Aorta (tissue), 5 donors: ENCODE measurements at regions not wholly inside any gene's neighbourhood (a gene's known extent, or its start where the extent isn't known, plus 50 kb on each side); places are given as distances from the start of the nearest gene placed in this dataset.

Experiments
- ATAC-seq: fragments of 200-7000 bp; cut with Tn5 transposase; one replicate; pipeline ENCODE4 v1.9.1; 2022; ENCODE audit warnings: moderate library complexity; ENCODE audit not compliant: low FRiP score
- DNase-seq, 2 donors: peaks; one replicate each; pipeline ENCODE4 v3.0.0-alpha.2; 2020
- H3K27ac ChIP-seq, 2 donors: one replicate each; pipeline ENCODE4 v1.5.1; 2013; ENCODE audit warnings: low read length in 2 of 2, mild to moderate bottlenecking in 2 of 2, moderate library complexity in 2 of 2, control low read depth in 1 of 2, inconsistent platforms in 1 of 2, low read depth in 1 of 2
- H3K27me3 ChIP-seq, 2 donors: one replicate each; pipeline ENCODE4 v1.6.1; 2013; ENCODE audit warnings: control low read depth in 1 of 2, low read length in 1 of 2, mild to moderate bottlenecking in 1 of 2, moderate library complexity in 1 of 2; ENCODE audit not compliant: insufficient read depth in 2 of 2, control insufficient read depth in 1 of 2
- H3K36me3 ChIP-seq, 2 donors: one replicate each; pipeline ENCODE4 v1.6.1; 2013; ENCODE audit warnings: control low read depth in 1 of 2, low read length in 1 of 2, mild to moderate bottlenecking in 1 of 2; ENCODE audit not compliant: insufficient read depth in 2 of 2, control insufficient read depth in 1 of 2
- H3K4me1 ChIP-seq, 2 donors: one replicate each; pipeline ENCODE4 v1.6.1; 2013; ENCODE audit warnings: low read length in 2 of 2, control low read depth in 1 of 2, mild to moderate bottlenecking in 1 of 2, moderate library complexity in 1 of 2; ENCODE audit not compliant: insufficient read depth in 2 of 2, control insufficient read depth in 1 of 2
- H3K4me3 ChIP-seq, 2 donors: one replicate each; pipeline ENCODE4 v1.5.1; 2013; ENCODE audit warnings: low read length in 2 of 2, control low read depth in 1 of 2, mild to moderate bottlenecking in 1 of 2
- H3K9me3 ChIP-seq: one replicate; pipeline ENCODE4 v1.6.1; 2013; ENCODE audit warnings: mild to moderate bottlenecking, low read length; ENCODE audit not compliant: control insufficient read depth
- WGBS, 2 donors: extraction: QIAGEN DNeasy Blood & Tissue Kit; methylation state at CpG; one replicate each; pipeline ENCODE4 v1.1.7; 2013; 5-methylcytosine and 5-hydroxymethylcytosine counted together
- intact Hi-C, 2 donors: fragments of 100-400 bp; cut with DNase I; formaldehyde crosslinking; loops; one replicate each; pipeline versions ENCODE4 v1.14.2 to v1.15.0; 2022
- donor health status: healthy with polysubstance abuse.
- donor health status: Bipolar disorder and iron deficiency.
- donor health status: DM: no; HTN: no; CAD: no.
- donor health status: DM: no; HTN: no; CAD: no.
- donor health status: DM: yes; HTN: yes; CAD: no.

- no peaks in the 10 kb centered on the region for H3K27me3 ChIP-seq
- ATAC-seq (no peak), DNase-seq (no peak)
- no peak overlapping the region for H3K4me3 ChIP-seq
- no peak overlapping the region for H3K27ac ChIP-seq
- H3K4me1 ChIP-seq, result no peaks in the 10 kb centered on the region
- H3K36me3 ChIP-seq, result no peaks in the 10 kb centered on the region
- 54 to 63% methylated on average over 1 of the region's 1 CpG for WGBS, 2 donors
- intact Hi-C loops, result no loop called here
- H3K9me3 ChIP-seq, result no peaks in the 10 kb centered on the region
Measured at GRCh38 chr13:34822650-34823049, 119.4 kb upstream of the NBEA start.

DNA sequence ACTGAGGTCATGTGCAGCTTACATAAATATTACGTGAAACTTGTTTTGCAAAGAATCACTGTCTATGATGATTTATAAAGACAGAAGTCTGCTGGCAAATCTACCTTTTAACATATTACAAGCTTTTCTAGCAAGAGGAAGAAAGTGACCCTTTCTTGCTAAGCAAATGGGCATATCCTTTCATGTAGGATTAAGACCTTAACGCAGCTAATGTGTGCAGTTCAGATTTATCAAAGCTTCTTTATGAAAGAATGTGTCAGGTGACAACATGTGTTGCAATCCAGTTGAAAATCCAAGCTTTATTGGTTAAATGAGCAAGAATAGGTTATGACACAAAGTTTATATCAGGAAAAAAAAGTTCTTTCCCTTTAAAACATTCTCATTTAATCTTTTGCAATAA, 115.6 kb upstream of the NBEA start:
- peaks cover 0 to 1% of the 10 kb centered on the region in 2 donors for H3K4me1 ChIP-seq
- ATAC-seq (no peak), DNase-seq (no peak)
- no peaks in the 10 kb centered on the region for H3K9me3 ChIP-seq
- no peaks in the 10 kb centered on the region for H3K36me3 ChIP-seq
- no peaks in the 10 kb centered on the region for H3K27me3 ChIP-seq
- no peak overlapping the region for H3K27ac ChIP-seq
- H3K4me3 ChIP-seq, result no peak overlapping the region
- intact Hi-C loops, result no loop called here
- 43 to 53% methylated on average over 2 of the region's 2 CpGs for WGBS, 2 donors

DNA sequence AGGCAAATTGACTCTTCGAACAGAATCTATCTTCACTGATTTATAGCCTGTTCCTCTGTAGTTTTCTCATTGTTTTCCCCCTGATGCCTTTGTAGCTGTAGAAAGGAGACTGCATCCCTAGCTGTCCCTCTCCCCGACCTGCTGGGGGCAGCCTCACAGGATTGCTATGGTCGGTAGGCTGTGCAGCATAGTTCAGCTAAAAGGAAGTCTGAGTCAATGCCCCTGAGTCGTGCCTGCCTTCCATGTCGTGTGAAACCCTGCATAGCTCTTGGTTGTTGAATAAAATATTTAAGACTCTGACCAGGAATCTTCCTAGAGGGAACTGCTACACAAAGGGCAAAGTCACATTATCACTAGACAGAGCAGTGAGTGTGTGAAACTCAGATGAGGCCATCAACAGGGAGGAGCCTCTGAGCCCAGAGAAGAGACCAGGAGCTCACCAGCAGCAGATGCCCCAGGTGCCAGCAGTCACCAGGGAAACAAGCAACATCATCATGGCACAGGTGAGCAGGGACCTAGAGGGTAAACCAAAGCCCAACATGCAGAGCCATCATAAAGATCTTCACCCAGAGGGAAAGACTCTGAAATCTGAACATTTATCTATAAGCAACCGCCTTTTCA, 108.4 kb upstream of the NBEA start:
- DNase-seq (no peak), ATAC-seq (no peak)
- no peak overlapping the region for H3K4me3 ChIP-seq
- intact Hi-C loops, result no loop called here
- H3K4me1 ChIP-seq, result no peaks in the 10 kb centered on the region
- no peaks in the 10 kb centered on the region for H3K27me3 ChIP-seq
- no peaks in the 10 kb centered on the region for H3K9me3 ChIP-seq
- H3K27ac ChIP-seq, result no peak overlapping the region
- 24 to 30% methylated on average over 6 of the region's 6 CpGs for WGBS, 2 donors
- H3K36me3 ChIP-seq, result no peaks in the 10 kb centered on the region

GRCh38 chr13:34842466-34842865, 99.6 kb upstream of the NBEA start:
- H3K9me3 ChIP-seq, result no peaks in the 10 kb centered on the region
- ATAC-seq (no peak), DNase-seq (no peak)
- 81 to 88% methylated on average over 3 of the region's 3 CpGs for WGBS, 2 donors
- H3K27me3 ChIP-seq, result no peaks in the 10 kb centered on the region
- no peaks in the 10 kb centered on the region for H3K4me1 ChIP-seq
- H3K4me3 ChIP-seq, result no peak overlapping the region
- intact Hi-C loops, result no loop called here
- no peak overlapping the region for H3K27ac ChIP-seq
- no peaks in the 10 kb centered on the region for H3K36me3 ChIP-seq

DNA sequence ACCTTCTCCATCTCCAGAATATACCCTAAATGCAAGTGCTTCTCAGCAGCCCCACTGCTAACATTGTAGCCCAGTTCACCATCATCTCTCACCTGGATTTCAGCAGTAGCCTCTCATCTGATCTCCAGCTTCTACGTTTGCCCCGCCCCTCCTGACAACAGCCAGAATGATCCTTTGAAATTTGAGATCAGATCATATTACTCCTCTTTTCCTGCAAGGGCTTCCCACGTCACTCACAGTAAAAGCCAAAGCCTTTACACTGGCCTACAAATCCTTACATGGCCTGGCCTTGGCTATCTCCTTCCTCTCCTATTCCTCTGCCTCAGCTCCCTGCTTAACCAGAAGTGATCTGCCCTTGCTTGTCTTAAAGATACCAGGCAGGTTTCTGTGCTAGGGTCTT, 94.3 kb upstream of the NBEA start:
- Histone ChIP-seq H3K4me1 (no peaks in the 10 kb centered on the region), H3K27me3 (no peaks in the 10 kb centered on the region), H3K4me3 (no peak overlapping the region), H3K27ac (no peak overlapping the region), H3K9me3 (no peaks in the 10 kb centered on the region), H3K36me3 (no peaks in the 10 kb centered on the region)
- DNase-seq (no peak), ATAC-seq (no peak)
- intact Hi-C loops, result no loop called here
- WGBS, 2 donors, result 69 to 81% methylated on average over 3 of the region's 3 CpGs

DNA sequence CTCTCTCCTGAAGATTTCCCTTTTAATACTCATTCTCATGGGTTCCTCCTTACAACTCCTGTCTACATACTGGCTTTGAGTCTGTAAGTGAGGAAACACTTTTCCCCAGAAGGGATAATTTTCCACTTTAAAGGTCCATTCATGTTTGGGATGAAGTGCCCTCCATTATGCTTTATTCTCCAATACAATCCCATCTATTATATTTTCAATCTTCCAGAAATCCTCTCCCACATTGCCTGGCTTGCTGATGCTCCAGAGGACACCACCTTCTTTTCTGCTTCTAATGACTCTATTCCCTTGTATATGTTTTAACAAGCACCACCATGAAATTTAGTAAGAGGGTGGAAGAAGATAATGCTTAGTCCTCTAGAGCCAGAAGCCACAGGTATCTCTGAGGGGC, 92.7 kb upstream of the NBEA start:
- intact Hi-C loops, result no loop called here

GRCh38 chr13:34853161-34853560, 88.9 kb upstream of the NBEA start:
- Histone ChIP-seq H3K4me3 (no peak overlapping the region), H3K27ac (no peak overlapping the region), H3K27me3 (no peaks in the 10 kb centered on the region), H3K36me3 (no peaks in the 10 kb centered on the region), H3K9me3 (no peaks in the 10 kb centered on the region), H3K4me1 (peaks cover 0 to 1% of the 10 kb centered on the region in 2 donors)
- no peak for ATAC-seq
- DNase-seq, result no peak
- intact Hi-C loops, result no loop called here
- WGBS, 2 donors, result 85 to 86% methylated on average over 4 of the region's 4 CpGs

More for the DNA sequence above, 92.7 kb upstream of the NBEA start:
- Histone ChIP-seq H3K4me3 (no peak overlapping the region), H3K4me1 (no peaks in the 10 kb centered on the region), H3K27ac (no peak overlapping the region), H3K9me3 (no peaks in the 10 kb centered on the region), H3K36me3 (no peaks in the 10 kb centered on the region), H3K27me3 (no peaks in the 10 kb centered on the region)
- ATAC-seq (no peak), DNase-seq (no peak)

DNA sequence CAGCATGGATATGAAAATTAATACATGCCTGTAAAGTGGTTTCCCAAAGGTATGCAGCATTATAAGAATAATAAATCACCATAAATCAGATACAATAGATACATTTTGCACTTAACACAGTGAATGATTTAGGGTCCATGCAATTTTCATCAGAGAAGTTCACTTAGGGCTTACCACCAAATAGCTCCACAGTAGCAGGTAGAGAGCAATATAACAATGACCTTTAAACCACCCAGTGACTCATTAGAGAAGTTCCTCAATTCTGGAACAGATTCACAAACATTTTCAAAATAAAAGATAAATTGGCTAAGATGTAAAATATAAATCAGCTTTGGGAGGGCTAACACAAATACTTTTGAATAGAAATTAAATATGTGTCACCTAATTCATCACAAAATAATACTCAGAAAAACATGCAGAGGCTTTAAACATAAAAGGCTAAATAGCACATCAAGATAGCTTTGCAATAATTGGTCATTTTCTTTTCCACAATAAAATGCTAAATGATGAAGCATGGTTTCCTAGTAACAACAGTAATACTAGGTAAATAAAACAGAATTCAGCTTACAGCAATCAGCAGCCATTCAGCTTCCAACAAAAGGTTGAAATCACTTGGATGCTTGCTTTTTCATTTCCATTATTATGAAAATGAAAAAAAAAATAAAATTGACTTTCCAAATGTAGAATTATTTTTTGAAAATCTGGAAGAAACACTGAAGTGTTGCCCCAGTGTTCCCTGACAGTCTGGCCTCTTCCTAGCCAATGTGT, 84.3 kb upstream of the NBEA start:
- ATAC-seq, result no peak
- no peaks in the 10 kb centered on the region for H3K27me3 ChIP-seq
- intact Hi-C loops, result no loop called here
- no peak overlapping the region for H3K27ac ChIP-seq
- H3K4me1 ChIP-seq, result peaks cover 0 to 1% of the 10 kb centered on the region in 2 donors
- no peak overlapping the region for H3K4me3 ChIP-seq
- no peaks in the 10 kb centered on the region for H3K9me3 ChIP-seq
- H3K36me3 ChIP-seq, result no peaks in the 10 kb centered on the region
- no peak for DNase-seq

GRCh38 chr13:34862311-34862710, 79.8 kb upstream of the NBEA start:
- no peak for DNase-seq
- ATAC-seq, result no peak
- Histone ChIP-seq H3K4me3 (no peak overlapping the region), H3K4me1 (no peaks in the 10 kb centered on the region), H3K27ac (no peak overlapping the region), H3K36me3 (no peaks in the 10 kb centered on the region), H3K27me3 (no peaks in the 10 kb centered on the region), H3K9me3 (no peaks in the 10 kb centered on the region)
- 90 to 93% methylated on average over 2 of the region's 2 CpGs for WGBS, 2 donors
- intact Hi-C loops, result no loop called here
